ENCODE measurements at regions not wholly inside any gene's neighbourhood (a gene's known extent, or its start where the extent isn't known, plus 50 kb on each side); places are given as distances from the start of the nearest gene placed in this dataset.

DNA sequence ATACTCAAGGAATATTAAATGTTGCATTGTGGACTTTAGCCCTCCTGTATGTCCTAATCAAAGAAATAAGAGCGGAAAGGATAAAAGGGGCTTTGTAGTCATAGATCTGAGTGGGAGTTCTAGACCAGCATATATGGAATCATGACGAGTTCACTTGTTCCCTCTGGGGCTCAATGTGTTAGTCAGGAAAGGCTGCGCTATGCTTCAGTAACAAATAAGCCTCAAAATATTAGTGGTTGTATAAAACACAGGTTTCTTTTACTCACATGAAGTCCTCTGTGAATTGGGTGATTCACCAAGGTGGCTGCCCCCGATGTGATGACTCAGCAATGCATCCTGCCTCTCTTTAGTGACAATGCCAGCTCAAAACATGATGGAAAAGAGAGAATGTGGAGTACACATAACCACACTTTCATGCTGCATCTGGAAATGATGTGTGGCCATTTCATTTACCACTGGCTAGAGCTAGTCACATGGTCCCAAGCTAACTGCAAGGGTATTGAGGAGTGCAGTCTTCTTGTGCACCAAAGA lies 63.3 kb upstream of the IRX5 start:
- TF ChIP-seq, protein P1, sequence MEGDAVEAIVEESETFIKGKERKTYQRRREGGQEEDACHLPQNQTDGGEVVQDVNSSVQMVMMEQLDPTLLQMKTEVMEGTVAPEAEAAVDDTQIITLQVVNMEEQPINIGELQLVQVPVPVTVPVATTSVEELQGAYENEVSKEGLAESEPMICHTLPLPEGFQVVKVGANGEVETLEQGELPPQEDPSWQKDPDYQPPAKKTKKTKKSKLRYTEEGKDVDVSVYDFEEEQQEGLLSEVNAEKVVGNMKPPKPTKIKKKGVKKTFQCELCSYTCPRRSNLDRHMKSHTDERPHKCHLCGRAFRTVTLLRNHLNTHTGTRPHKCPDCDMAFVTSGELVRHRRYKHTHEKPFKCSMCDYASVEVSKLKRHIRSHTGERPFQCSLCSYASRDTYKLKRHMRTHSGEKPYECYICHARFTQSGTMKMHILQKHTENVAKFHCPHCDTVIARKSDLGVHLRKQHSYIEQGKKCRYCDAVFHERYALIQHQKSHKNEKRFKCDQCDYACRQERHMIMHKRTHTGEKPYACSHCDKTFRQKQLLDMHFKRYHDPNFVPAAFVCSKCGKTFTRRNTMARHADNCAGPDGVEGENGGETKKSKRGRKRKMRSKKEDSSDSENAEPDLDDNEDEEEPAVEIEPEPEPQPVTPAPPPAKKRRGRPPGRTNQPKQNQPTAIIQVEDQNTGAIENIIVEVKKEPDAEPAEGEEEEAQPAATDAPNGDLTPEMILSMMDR (IDR thresholded peaks at IDR 0.05): no peak
- TF ChIP-seq POLR2A (IDR thresholded peaks at IDR 0.05): no peak
- Histone ChIP-seq H3K27me3 (no peaks in the 10 kb centered on the region), H3K4me3 (no peak overlapping the region), H3K9me3 (peaks cover 0 to 8% (median 0%) of the 10 kb centered on the region in 3 donors), H3K36me3 (no peaks in the 10 kb centered on the region), H3K4me1 (no peaks in the 10 kb centered on the region), H3K27ac (no peak overlapping the region)
- intact Hi-C loops (cut with DNase I): no loop called here
- WGBS, 2 donors: 66 to 80% methylated on average over 4 of the region's 4 CpGs
- no peak for DNase-seq

DNA sequence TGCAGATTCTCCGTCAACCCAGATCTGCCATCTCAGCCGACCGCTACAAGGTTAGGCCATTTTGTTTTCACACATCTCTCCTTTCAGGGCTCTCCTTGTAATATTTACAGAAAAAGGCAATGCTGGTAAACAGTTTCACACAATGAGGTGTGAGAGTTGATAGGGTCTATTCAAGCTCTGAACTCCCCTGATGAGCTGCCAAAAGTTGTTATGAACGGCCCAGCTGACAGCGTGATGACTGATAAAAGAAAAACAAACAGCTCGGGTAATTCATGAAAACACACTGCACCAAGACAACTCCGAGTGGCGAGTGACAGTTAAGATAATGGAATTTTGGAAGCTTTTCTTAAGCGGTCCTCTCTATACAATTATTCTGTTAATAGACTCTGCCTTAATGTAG lies 68.1 kb upstream of the IRX5 start:
- Histone ChIP-seq H3K4me1 (no peaks in the 10 kb centered on the region), H3K27ac (no peak overlapping the region), H3K36me3 (no peaks in the 10 kb centered on the region), H3K9me3 (peaks cover 0 to 7% (median 0%) of the 10 kb centered on the region in 3 donors), H3K4me3 (no peak overlapping the region), H3K27me3 (no peaks in the 10 kb centered on the region)
- no peak for DNase-seq
- intact Hi-C loops (cut with DNase I): no loop called here
- TF ChIP-seq POLR2A (IDR thresholded peaks at IDR 0.05): no peak
- TF ChIP-seq, protein P1 (IDR thresholded peaks at IDR 0.05): no peak
- 52 to 57% methylated on average over 9 of the region's 9 CpGs for WGBS, 2 donors

DNA sequence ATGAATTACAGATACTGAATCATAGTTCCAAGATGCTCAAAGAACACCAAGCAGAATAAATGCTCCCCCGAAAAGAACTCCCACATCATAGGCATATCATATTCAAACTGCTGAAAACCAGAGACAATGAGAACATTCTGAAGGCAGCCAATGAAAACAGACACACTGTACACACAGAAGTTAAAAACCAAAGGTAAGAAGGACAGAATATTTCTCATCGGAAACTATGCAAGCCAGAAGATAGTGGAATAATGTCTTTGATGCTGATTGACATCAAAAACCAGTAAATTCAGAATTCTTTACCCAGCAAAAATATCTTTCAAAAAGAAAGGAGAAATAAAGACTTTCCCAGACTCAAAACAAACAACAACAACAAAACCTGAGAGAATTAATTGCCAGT lies 73.8 kb upstream of the IRX5 start:
- H3K9me3 ChIP-seq: peaks cover 0 to 5% (median 0%) of the 10 kb centered on the region in 3 donors
- no peaks in the 10 kb centered on the region for H3K4me1 ChIP-seq
- WGBS, 2 donors: 94 to 97% methylated on average over 2 of the region's 2 CpGs
- no peak overlapping the region for H3K4me3 ChIP-seq
- peaks cover 0 to 8% (median 0%) of the 10 kb centered on the region in 4 donors for H3K27me3 ChIP-seq
- H3K27ac ChIP-seq: no peak overlapping the region
- intact Hi-C loops (cut with DNase I): no loop called here
- H3K36me3 ChIP-seq: no peaks in the 10 kb centered on the region
- no peak for DNase-seq
- TF ChIP-seq POLR2A (IDR thresholded peaks at IDR 0.05): no peak
- TF ChIP-seq, protein P1 (IDR thresholded peaks at IDR 0.05): no peak

DNA sequence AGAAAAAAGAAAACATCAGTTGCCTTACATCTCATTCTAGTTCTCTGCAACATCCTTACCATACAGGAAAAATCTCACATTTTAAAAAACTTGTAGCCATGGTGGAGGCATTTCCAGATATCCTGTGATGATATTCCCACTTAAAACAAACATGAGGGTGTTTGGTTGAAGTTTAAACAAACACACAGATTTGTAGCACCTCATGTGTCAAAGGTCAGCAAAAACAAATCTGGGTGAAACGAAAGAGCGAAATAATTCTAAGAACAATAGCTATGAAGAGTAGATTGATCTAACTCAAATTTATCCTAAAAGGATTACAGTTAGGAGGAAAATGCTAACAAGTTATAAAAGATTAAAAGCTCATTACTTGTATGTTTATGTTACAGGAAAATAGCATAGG lies 83.1 kb upstream of the IRX5 start:
- H3K4me3 ChIP-seq: no peak overlapping the region
- no peaks in the 10 kb centered on the region for H3K36me3 ChIP-seq
- WGBS, 2 donors: 60 to 65% methylated on average over 2 of the region's 2 CpGs
- intact Hi-C loops (cut with DNase I): no loop called here
- no peaks in the 10 kb centered on the region for H3K9me3 ChIP-seq
- peak overlapping the region in 1 of 4 donors; percentile 72 for H3K27ac ChIP-seq
- no peak for TF ChIP-seq POLR2A (IDR thresholded peaks at IDR 0.05)
- TF ChIP-seq, protein P1 (IDR thresholded peaks at IDR 0.05): no peak
- peaks cover 0 to 20% (median 0%) of the 10 kb centered on the region in 3 donors for H3K4me1 ChIP-seq
- no peaks in the 10 kb centered on the region for H3K27me3 ChIP-seq
- DNase-seq: no peak

DNA sequence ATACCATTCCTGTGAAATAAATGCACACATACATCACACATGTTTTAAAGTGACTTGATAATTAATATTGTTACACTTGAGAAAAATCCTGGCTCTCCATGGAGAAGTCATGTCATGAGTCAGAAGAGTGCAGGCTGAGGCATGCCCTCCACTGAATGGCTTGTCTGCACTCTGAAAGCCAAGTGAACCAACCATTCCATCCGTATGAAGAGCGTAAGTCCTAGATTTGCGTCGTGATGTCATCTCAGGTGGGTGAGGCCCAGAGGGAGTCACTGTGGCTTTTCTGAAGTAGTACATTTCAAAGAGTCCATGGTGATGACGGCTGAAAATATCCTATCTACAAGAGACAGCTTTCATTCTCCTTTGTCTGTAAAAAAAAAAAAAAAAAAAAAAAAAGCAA lies 83.5 kb upstream of the IRX5 start:
- no peaks in the 10 kb centered on the region for H3K27me3 ChIP-seq
- 20 to 38% methylated on average over 5 of the region's 5 CpGs for WGBS, 2 donors
- H3K27ac ChIP-seq: peak overlapping the region in 2 of 4 donors; percentile 62 to 72
- no peak overlapping the region for H3K4me3 ChIP-seq
- H3K4me1 ChIP-seq: peaks cover 0 to 20% (median 0%) of the 10 kb centered on the region in 3 donors
- no peak for DNase-seq
- H3K36me3 ChIP-seq: no peaks in the 10 kb centered on the region
- peaks cover 0 to 3% (median 0%) of the 10 kb centered on the region in 3 donors for H3K9me3 ChIP-seq
- intact Hi-C loops (cut with DNase I): no loop called here
- TF ChIP-seq POLR2A (IDR thresholded peaks at IDR 0.05): no peak
- TF ChIP-seq, protein P1 (IDR thresholded peaks at IDR 0.05): no peak
